GM12878 (cell line): ENCODE measurements at regions not wholly inside any gene's neighbourhood (a gene's known extent, or its start where the extent isn't known, plus 50 kb on each side); places are given as distances from the start of the nearest gene placed in this dataset.

Experiments used
- ATAC-seq: fragments of 200-7000 bp; cut with Tn5 transposase; 3 replicates; pipeline ENCODE4 v1.9.1; 2020; ENCODE audit warnings: mild to moderate bottlenecking, moderate library complexity
- BruUV-seq: library from RNA; stranded (reverse); fragments of 400-500 nt; replicated peaks from 2 replicates; lab custom pipeline; 2021; lab: Mats Ljungman, UMichigan
- CTCF ChIA-PET: fragments of 300-600 bp; sonication (Branson Sonifier 250); formaldehyde crosslinking; extraction: SDS; loops from one replicate; lab custom pipeline; 2021; ENCODE audit warnings: inconsistent platforms; lab: Yijun Ruan, JAX
- POLR2A ChIA-PET: fragments of 350-600 bp; formaldehyde crosslinking; extraction: SDS; loops from one replicate; lab custom pipeline; 2021; ENCODE audit warnings: inconsistent platforms; lab: Charles Lee
- RAD21 ChIA-PET: fragments of 300-600 bp; sonication (Branson Sonifier 250); formaldehyde crosslinking; loops from one replicate; lab custom pipeline; 2023; ENCODE audit warnings: antibody characterized with exemption; ENCODE audit not compliant: unreplicated experiment; lab: Charles Lee
- SMC1A ChIA-PET: fragments of 300-600 bp; sonication (Branson Sonifier 250); formaldehyde crosslinking; loops from one replicate; lab custom pipeline; 2023; ENCODE audit not compliant: unreplicated experiment, uncharacterized antibody; lab: Charles Lee
- DNase-seq: peaks from one replicate; pipeline ENCODE4 v3.0.0-alpha.2; 2011; ENCODE audit warnings: low read depth, low spot score
- FAIRE-seq: peaks from 3 replicates; lab custom pipeline; 2011; peaks lifted over from hg19 to GRCh38; lab: Jason Lieb, UNC
- H2AFZ ChIP-seq: 2 replicates; pipeline ENCODE4 v1.6.0; 2011; ENCODE audit warnings: low read depth, low read length, control low read depth; ENCODE audit not compliant: control insufficient read depth
- H3K27ac ChIP-seq: 2 replicates; pipeline ENCODE4 v1.5.1; 2011; ENCODE audit warnings: control low read depth; ENCODE audit not compliant: control insufficient read depth, insufficient read depth
- H3K27me3 ChIP-seq, 2 experiments: replicated peaks in 1 of 2; 2 replicates each; pipeline versions ENCODE4 v1.6.0 to v1.6.1; 2011; ENCODE audit warnings: low read length in 1 of 2; ENCODE audit not compliant: control insufficient read depth in 2 of 2, insufficient read depth in 2 of 2
- H3K36me3 ChIP-seq, 2 experiments: 2 replicates each; pipeline ENCODE4 v1.5.1; 2011; ENCODE audit warnings: low read length in 1 of 2; ENCODE audit not compliant: control insufficient read depth in 2 of 2, insufficient read depth in 2 of 2
- H3K4me1 ChIP-seq: 2 replicates; pipeline ENCODE4 v1.6.1; 2011; ENCODE audit warnings: mild to moderate bottlenecking, low read length, moderate library complexity, mixed read lengths; ENCODE audit not compliant: control insufficient read depth, insufficient read depth
- H3K4me2 ChIP-seq: 2 replicates; pipeline ENCODE4 v1.6.0; 2011; ENCODE audit warnings: control low read depth; ENCODE audit not compliant: control insufficient read depth, insufficient read depth
- H3K4me3 ChIP-seq: fragments of 200-600 bp; sonication (generic); 2 replicates; pipeline ENCODE4 v1.5.1; 2016
- H3K79me2 ChIP-seq: 2 replicates; pipeline ENCODE4 v1.6.0; 2011; ENCODE audit warnings: low read length; ENCODE audit not compliant: control insufficient read depth, insufficient read depth
- H3K9ac ChIP-seq: 2 replicates; pipeline ENCODE4 v1.8.0; 2011; ENCODE audit warnings: low read length, control low read depth, mixed read lengths; ENCODE audit not compliant: control insufficient read depth, insufficient read depth
- H3K9me3 ChIP-seq: replicated peaks from 3 replicates; pipeline ENCODE4 v1.5.1; 2011; ENCODE audit warnings: mild to moderate bottlenecking, low read length; ENCODE audit not compliant: control insufficient read depth, insufficient read depth
- H4K20me1 ChIP-seq: 2 replicates; pipeline ENCODE4 v1.6.0; 2011; ENCODE audit not compliant: control insufficient read depth, insufficient read depth
- BRCA1 ChIP-seq: IDR thresholded peaks from 2 replicates; pipeline ENCODE4 v1.6.1; 2011; ENCODE audit warnings: low read depth, low read length, improper control_type of control experiment
- CHD1 ChIP-seq: IDR thresholded peaks from 2 replicates; pipeline ENCODE4 v1.6.1; 2012; ENCODE audit warnings: low read depth, low read length, improper control_type of control experiment
- LARP7 ChIP-seq: fragments of 450-650 bp; IDR thresholded peaks from 2 replicates; pipeline ENCODE4 v1.6.1; 2017; ENCODE audit warnings: mild to moderate bottlenecking
- MAX ChIP-seq: IDR thresholded peaks from 2 replicates; pipeline ENCODE4 v1.6.1; 2012; ENCODE audit warnings: low read depth, low read length, improper control_type of control experiment
- PAX8 ChIP-seq: fragments of 450-650 bp; IDR thresholded peaks from 2 replicates; pipeline ENCODE4 v1.6.1; 2017; ENCODE audit warnings: mild to moderate bottlenecking, moderate library complexity
- RAD21 ChIP-seq: IDR thresholded peaks from 2 replicates; pipeline ENCODE4 v1.6.1; 2011; ENCODE audit warnings: mild to moderate bottlenecking, low read depth, low read length, moderate library complexity; ENCODE audit not compliant: insufficient read depth
- SIN3A ChIP-seq: IDR thresholded peaks from 2 replicates; pipeline ENCODE4 v1.6.1; 2012; ENCODE audit warnings: low read depth, low read length, improper control_type of control experiment
- SUZ12 ChIP-seq: fragments of 200-600 bp; sonication (generic); IDR thresholded peaks from one replicate; pipeline ENCODE4 v1.6.1; 2018; ENCODE audit warnings: antibody characterized with exemption, mild to moderate bottlenecking; ENCODE audit not compliant: unreplicated experiment
- TCF3 ChIP-seq: IDR thresholded peaks from 2 replicates; pipeline ENCODE4 v1.6.1; 2012; ENCODE audit warnings: low read depth, mild to moderate bottlenecking, low read length, borderline replicate concordance; ENCODE audit not compliant: insufficient read depth
- ZBTB33 ChIP-seq: fragments of 450-650 bp; IDR thresholded peaks from 2 replicates; pipeline ENCODE4 v1.6.1; 2017; ENCODE audit warnings: mild to moderate bottlenecking
- WGBS: methylation state at CpG from one replicate; pipeline ENCODE4 v1.1.6; 2016; ENCODE audit warnings: low lambda C conversion rate; ENCODE audit not compliant: insufficient replicate concordance, insufficient coverage; ENCODE audit errors: missing lambda C conversion rate; 5-methylcytosine and 5-hydroxymethylcytosine counted together
- in situ Hi-C: fragments of 300-500 bp; cut with MboI; formaldehyde crosslinking; loops from 9 replicates; pipeline ENCODE4 v1.14.3; 2018; ENCODE audit warnings: mixed read lengths
- intact Hi-C: fragments of 100-400 bp; cut with micrococcal nuclease; formaldehyde crosslinking; loops from one replicate; pipeline ENCODE4 v1.14.2; 2022; ENCODE audit not compliant: unreplicated experiment

- no peaks in the 10 kb centered on the region for H3K4me1 ChIP-seq
- ChIA-PET POLR2A (no interaction called here), SMC1A (interaction anchor here (1.3 kb wide), 1 partner anchor 20 kb away, joined by 3 read pairs; no protein-coding TSS in a partner anchor), RAD21 (no interaction called here), CTCF (no interaction called here)
- H3K79me2 ChIP-seq: no peaks in the 10 kb centered on the region
- H3K9ac ChIP-seq: no peak overlapping the region
- H3K36me3 ChIP-seq: no peaks in the 10 kb centered on the region
- intact Hi-C loops: no loop called here
- DNase-seq (no peak), FAIRE-seq (no peak), ATAC-seq (no peak)
- in situ Hi-C loops: loop anchor here (5.0 kb wide), 1 partner anchor 52 kb away; no protein-coding TSS in a partner anchor
- BruUV-seq: no TSS peak
- TF ChIP-seq LARP7 (no peak), SIN3A (no peak), BRCA1 (no peak), PAX8 (no peak), RAD21 (no peak), ZBTB33 (no peak), MAX (no peak), TCF3 (no peak), SUZ12 (no peak), CHD1 (no peak)
- no peaks in the 10 kb centered on the region for H3K27me3 ChIP-seq
- WGBS: 69% methylated on average over 6 of the region's 6 CpGs
- no peak overlapping the region for H3K27ac ChIP-seq
- H3K9me3 ChIP-seq: no peaks in the 10 kb centered on the region
- no peak overlapping the region for H3K4me2 ChIP-seq
- no peak overlapping the region for H2AFZ ChIP-seq
- no peaks in the 10 kb centered on the region for H4K20me1 ChIP-seq
- H3K4me3 ChIP-seq: no peak overlapping the region
Observed at GRCh38 chr13:110015253-110015652, 228.9 kb upstream of the IRS2 start.
